IMR-90 (cell line): ENCODE measurements at regions not wholly inside any gene's neighbourhood (a gene's known extent, or its start where the extent isn't known, plus 50 kb on each side); places are given as distances from the start of the nearest gene placed in this dataset.

ENCODE experiments used
- ATAC-seq: fragments of 200-7000 bp; cut with Tn5 transposase; 2 replicates; pipeline ENCODE4 v1.9.1; 2020; ENCODE audit warnings: low read depth, mild to moderate bottlenecking, moderate library complexity
- BruUV-seq: library from RNA; stranded (reverse); fragments of 400-500 nt; replicated peaks from 2 replicates; lab custom pipeline; 2021; lab: Mats Ljungman, UMichigan
- CTCF ChIA-PET: fragments of 300-600 bp; formaldehyde crosslinking; extraction: SDS; loops from one replicate; lab custom pipeline; 2021; ENCODE audit warnings: antibody characterized with exemption; lab: Yijun Ruan, JAX
- POLR2A ChIA-PET: fragments of 300-600 bp; sonication (Branson Sonifier 250); formaldehyde crosslinking; loops from one replicate; lab custom pipeline; 2022; ENCODE audit warnings: antibody characterized with exemption; ENCODE audit not compliant: unreplicated experiment; lab: Charles Lee
- DNase-seq: peaks from one replicate; pipeline ENCODE4 v3.0.0; 2013
- H2AFZ ChIP-seq: replicated peaks from 2 replicates; pipeline ENCODE3; 2013; ENCODE audit warnings: low read length, mild to moderate bottlenecking; ENCODE audit not compliant: poor library complexity
- H2AK5ac ChIP-seq: 2 replicates; pipeline ENCODE4 v1.6.1; 2013; ENCODE audit warnings: low read depth, low read length, inconsistent platforms
- H2AK9ac ChIP-seq: replicated peaks from 2 replicates; pipeline ENCODE3; 2013; ENCODE audit warnings: mild to moderate bottlenecking, low read depth, low read length, moderate library complexity; ENCODE audit not compliant: poor library complexity
- H2BK120ac ChIP-seq: 2 replicates; pipeline ENCODE4 v1.6.1; 2013; ENCODE audit warnings: low read depth, low read length, inconsistent platforms
- H2BK15ac ChIP-seq: 3 replicates; pipeline ENCODE4 v1.6.1; 2013; ENCODE audit warnings: low read depth, low read length, inconsistent platforms
- H2BK20ac ChIP-seq: 2 replicates; pipeline ENCODE4 v1.6.1; 2013; ENCODE audit warnings: low read depth, mild to moderate bottlenecking, inconsistent platforms, low read length, moderate library complexity
- H2BK5ac ChIP-seq: 2 replicates; pipeline ENCODE4 v1.6.1; 2013; ENCODE audit warnings: mild to moderate bottlenecking, low read depth, low read length, inconsistent platforms; ENCODE audit not compliant: poor library complexity, severe bottlenecking
- H3K14ac ChIP-seq: replicated peaks from 2 replicates; pipeline ENCODE4 v1.6.1; 2013; ENCODE audit warnings: low read depth, low read length, inconsistent platforms
- H3K18ac ChIP-seq: 2 replicates; pipeline ENCODE4 v1.6.1; 2013; ENCODE audit warnings: low read depth, low read length, control low read depth
- H3K23ac ChIP-seq: 2 replicates; pipeline ENCODE4 v1.6.1; 2013; ENCODE audit warnings: low read depth, low read length, inconsistent platforms
- H3K27ac ChIP-seq: 2 replicates; pipeline ENCODE4 v1.5.1; 2013; ENCODE audit warnings: mild to moderate bottlenecking, control low read depth, low read length; ENCODE audit not compliant: insufficient read depth
- H3K27me3 ChIP-seq: 2 replicates; pipeline ENCODE4 v1.6.1; 2013; ENCODE audit warnings: low read length; ENCODE audit not compliant: control insufficient read depth, insufficient read depth
- H3K36me3 ChIP-seq: 2 replicates; pipeline ENCODE4 v1.6.1; 2013; ENCODE audit warnings: low read length, mixed read lengths; ENCODE audit not compliant: control insufficient read depth, insufficient read depth
- H3K4ac ChIP-seq: 2 replicates; pipeline ENCODE4 v1.6.1; 2013; ENCODE audit warnings: low read depth, low read length, inconsistent platforms
- H3K4me1 ChIP-seq: 2 replicates; pipeline ENCODE4 v1.6.1; 2013; ENCODE audit warnings: low read length, mixed read lengths; ENCODE audit not compliant: control insufficient read depth, insufficient read depth
- H3K4me2 ChIP-seq: 2 replicates; pipeline ENCODE4 v1.6.1; 2013; ENCODE audit warnings: low read depth, mild to moderate bottlenecking, control low read depth, low read length, moderate library complexity
- H3K4me3 ChIP-seq: 2 replicates; pipeline ENCODE4 v1.5.1; 2013; ENCODE audit warnings: low read depth, mild to moderate bottlenecking, control low read depth, low read length, moderate library complexity; ENCODE audit not compliant: insufficient read depth
- H3K56ac ChIP-seq: 2 replicates; pipeline ENCODE4 v1.6.1; 2013; ENCODE audit warnings: low read length, inconsistent platforms; ENCODE audit not compliant: insufficient read depth; ENCODE audit errors: extremely low read depth
- H3K79me1 ChIP-seq, 2 experiments: 2 replicates each; pipeline ENCODE4 v1.6.1; 2013; ENCODE audit warnings: low read length in 2 of 2, inconsistent platforms in 1 of 2, low read depth in 1 of 2
- H3K9ac ChIP-seq: 2 replicates; pipeline ENCODE4 v1.6.1; 2013; ENCODE audit warnings: low read depth, low read length, control low read depth
- H3K9me1 ChIP-seq: 2 replicates; pipeline ENCODE4 v1.6.1; 2013; ENCODE audit warnings: low read length, inconsistent platforms; ENCODE audit not compliant: insufficient read depth
- H3K9me3 ChIP-seq: 2 replicates; pipeline ENCODE4 v1.6.1; 2013; ENCODE audit warnings: low read length; ENCODE audit not compliant: control insufficient read depth, insufficient read depth
- H4K20me1 ChIP-seq: 2 replicates; pipeline ENCODE4 v1.6.1; 2013; ENCODE audit warnings: low read length, inconsistent platforms; ENCODE audit not compliant: insufficient read depth
- H4K5ac ChIP-seq: 2 replicates; pipeline ENCODE4 v1.6.1; 2013; ENCODE audit warnings: mild to moderate bottlenecking, low read depth, low read length, control low read depth
- H4K8ac ChIP-seq, 2 experiments: 2 replicates each; pipeline ENCODE4 v1.6.1; 2013; ENCODE audit warnings: low read depth in 2 of 2, low read length in 2 of 2, control low read depth in 1 of 2, inconsistent platforms in 1 of 2
- H4K91ac ChIP-seq: 2 replicates; pipeline ENCODE4 v1.6.1; 2013; ENCODE audit warnings: low read depth, low read length, inconsistent platforms; ENCODE audit not compliant: insufficient read depth
- BHLHE40 ChIP-seq: fragments of 150-350 bp; IDR thresholded peaks from 2 replicates; pipeline ENCODE4 v1.6.1; 2016; ENCODE audit warnings: mild to moderate bottlenecking, low read depth, low read length
- CEBPB ChIP-seq: IDR thresholded peaks from 2 replicates; pipeline ENCODE4 v1.6.1; 2012; ENCODE audit warnings: low read depth, low read length, improper control_type of control experiment
- CTCF ChIP-seq: conservative IDR thresholded peaks from 2 replicates; pipeline ENCODE4 v1.5.1; 2012; ENCODE audit warnings: mild to moderate bottlenecking, low read depth, low read length, improper control_type of control experiment
- MAFK ChIP-seq: IDR thresholded peaks from 2 replicates; pipeline ENCODE4 v1.6.1; 2012; ENCODE audit warnings: low read depth, low read length, improper control_type of control experiment
- MAZ ChIP-seq: IDR thresholded peaks from 2 replicates; pipeline ENCODE4 v1.6.1; 2012; ENCODE audit warnings: low read depth, mild to moderate bottlenecking, low read length, improper control_type of control experiment, moderate library complexity, borderline replicate concordance
- MXI1 ChIP-seq: IDR thresholded peaks from 2 replicates; pipeline ENCODE4 v1.6.1; 2012; ENCODE audit warnings: low read depth, mild to moderate bottlenecking, low read length, moderate library complexity, borderline replicate concordance
- NFE2L2 ChIP-seq: fragments of 150-350 bp; IDR thresholded peaks from 2 replicates; pipeline ENCODE4 v1.6.1; 2016; ENCODE audit warnings: low read depth, mild to moderate bottlenecking, low read length
- RAD21 ChIP-seq: IDR thresholded peaks from 2 replicates; pipeline ENCODE4 v1.6.1; 2012; ENCODE audit warnings: low read length, improper control_type of control experiment
- RCOR1 ChIP-seq: IDR thresholded peaks from 2 replicates; pipeline ENCODE4 v1.6.1; 2012; ENCODE audit warnings: mild to moderate bottlenecking, low read length, improper control_type of control experiment; ENCODE audit not compliant: insufficient replicate concordance
- RFX5 ChIP-seq: IDR thresholded peaks from 2 replicates; pipeline ENCODE4 v1.8.0; 2012; ENCODE audit warnings: low read depth, mild to moderate bottlenecking, low read length, moderate library complexity
- USF2 ChIP-seq: fragments of 150-350 bp; IDR thresholded peaks from 2 replicates; pipeline ENCODE4 v1.6.1; 2017; ENCODE audit warnings: mild to moderate bottlenecking, antibody characterized with exemption, low read length, low read depth
- WGBS, 2 experiments: methylation state at CpG; one replicate each; pipeline versions ENCODE4 v1.1.5 to v1.1.7; 2013; ENCODE audit warnings: missing lambda C conversion rate in 2 of 2; ENCODE audit not compliant: insufficient read length in 1 of 2; ENCODE audit errors: extremely low coverage in 2 of 2; 5-methylcytosine and 5-hydroxymethylcytosine counted together
- dilution Hi-C: fragments of 300-500 bp; cut with HindIII; formaldehyde crosslinking; loops from one replicate; pipeline ENCODE4 v1.14.3; 2018; ENCODE audit warnings: low sequenced_read_pairs; ENCODE audit not compliant: unreplicated experiment
- in situ Hi-C: fragments of 300-500 bp; cut with MboI; formaldehyde crosslinking; loops from 3 replicates; pipeline ENCODE4 v1.14.3; 2019; ENCODE audit warnings: low sequenced_read_pairs, inconsistent platforms, mixed read lengths
- intact Hi-C: fragments of 100-400 bp; cut with micrococcal nuclease; formaldehyde crosslinking; loops from 2 replicates; pipeline ENCODE4 v1.10.0; 2022

DNA sequence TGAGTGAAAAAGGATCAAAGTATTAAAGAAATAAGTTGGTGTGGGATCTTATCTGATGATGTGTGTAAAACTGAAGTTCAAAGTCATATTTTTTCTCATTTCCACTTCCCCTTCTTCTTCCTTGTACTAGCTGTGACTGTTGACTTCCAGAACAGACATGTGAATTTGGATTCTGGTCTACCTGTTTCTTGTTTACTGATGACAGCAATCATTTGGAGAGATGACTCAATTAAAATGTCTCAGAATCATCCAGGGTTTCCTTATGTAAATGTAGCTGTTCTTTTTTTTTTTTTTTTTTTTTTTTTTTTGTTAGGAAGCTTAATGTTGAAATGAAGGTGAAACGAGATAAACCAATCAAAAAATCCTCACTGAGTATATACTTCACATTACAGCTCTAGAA is 819.9 kb upstream of the PIK3C3 start:
- H3K4me1 ChIP-seq, result peaks cover 2% of the 10 kb centered on the region; the same call in 1 of the 2 replicates
- H4K20me1 ChIP-seq, result no peaks in the 10 kb centered on the region
- BruUV-seq, result no TSS peak
- no peak overlapping the region for H3K4me2 ChIP-seq
- H2AK5ac ChIP-seq, result no peak overlapping the region
- intact Hi-C loops (no loop called here), in situ Hi-C loops (no loop called here), dilution Hi-C loops (no loop called here)
- H3K36me3 ChIP-seq, result no peaks in the 10 kb centered on the region
- H3K9me3 ChIP-seq, result no peaks in the 10 kb centered on the region
- H2BK120ac ChIP-seq, result no peak overlapping the region
- no peak overlapping the region for H4K5ac ChIP-seq
- H3K18ac ChIP-seq, result no peak overlapping the region
- no peaks in the 10 kb centered on the region for H3K27me3 ChIP-seq
- ChIA-PET CTCF (no interaction called here), POLR2A (interaction anchor here (0.6 kb wide), 2 partner anchors 256 to 747 kb away, joined by 3 to 15 read pairs; no protein-coding TSS in a partner anchor)
- ATAC-seq (no peak), DNase-seq (no peak)
- no peak overlapping the region for H2BK20ac ChIP-seq
- no peaks in the 10 kb centered on the region for H3K79me1 ChIP-seq
- H3K4ac ChIP-seq, result no peak overlapping the region
- H3K23ac ChIP-seq, result no peak overlapping the region
- H4K91ac ChIP-seq, result no peak overlapping the region
- TF ChIP-seq CEBPB (no peak), USF2 (no peak), BHLHE40 (no peak), RCOR1 (no peak), MAZ (no peak), NFE2L2 (no peak), MAFK (no peak), RFX5 (no peak), MXI1 (no peak), CTCF (no peak), RAD21 (no peak)
- no CpG with 5 or more reads among the region's 1 CpG for WGBS, 2 experiments
- no peak overlapping the region for H3K4me3 ChIP-seq
- no peak overlapping the region for H3K27ac ChIP-seq
- no peak overlapping the region for H2BK5ac ChIP-seq
- H2AFZ ChIP-seq, result no peak overlapping the region
- no peak overlapping the region for H3K14ac ChIP-seq
- H3K9ac ChIP-seq, result no peak overlapping the region
- H2BK15ac ChIP-seq, result no peak overlapping the region
- H2AK9ac ChIP-seq, result no peak overlapping the region
- no peak overlapping the region for H4K8ac ChIP-seq
- no peaks in the 10 kb centered on the region for H3K9me1 ChIP-seq
- no peak overlapping the region for H3K56ac ChIP-seq
